CD4-positive, alpha-beta T cell treated with Interleukin-12 subunit alpha and Interleukin-12 subunit beta, for 1 hour (primary cell): ENCODE measurements at regions not wholly inside any gene's neighbourhood (a gene's known extent, or its start where the extent isn't known, plus 50 kb on each side); places are given as distances from the start of the nearest gene placed in this dataset.
"Not testable (repeated sequence)": the region's sequence is repeated elsewhere in the genome, so short reads cannot be mapped to it uniquely, and the experiment has no call there.

Experiments used
- DNase-seq: peaks from one replicate; pipeline ENCODE4 v3.0.0-alpha.2; 2020

- no peak for DNase-seq
Measured at GRCh38 chr9:124084087-124084486, 72.5 kb downstream of the LHX2 start.

GRCh38 chr9:124087226-124087625, 75.7 kb downstream of the LHX2 start:
- no peak for DNase-seq

GRCh38 chr9:124088476-124088837, 76.9 kb downstream of the LHX2 start:
- DNase-seq, result no peak

GRCh38 chr9:124089631-124090488, 78.3 kb downstream of the LHX2 start:
- not testable (repeated sequence) for DNase-seq

- no peak for DNase-seq
Measured at GRCh38 chr9:124098141-124098905, 86.8 kb downstream of the LHX2 start.

- DNase-seq, result no peak
Measured at GRCh38 chr9:124099860-124100259, 88.3 kb downstream of the LHX2 start.

GRCh38 chr9:124101215-124101968, 89.8 kb downstream of the LHX2 start:
- no peak for DNase-seq

GRCh38 chr9:124101969-124102345, 90.4 kb downstream of the LHX2 start:
- DNase-seq, result no peak

GRCh38 chr9:124102363-124102762, 90.8 kb downstream of the LHX2 start:
- no peak for DNase-seq

- no peak for DNase-seq
Measured at GRCh38 chr9:124105266-124105665, 93.7 kb downstream of the LHX2 start.

- DNase-seq, result no peak
Measured at GRCh38 chr9:124108216-124108615, 96.6 kb downstream of the LHX2 start.

- peak; percentile 36 for DNase-seq
Measured at GRCh38 chr9:124110307-124110915, 98.8 kb downstream of the LHX2 start.

GRCh38 chr9:124116683-124117363, 105.3 kb downstream of the LHX2 start:
- no peak for DNase-seq

GRCh38 chr9:124118894-124119293, 107.3 kb downstream of the LHX2 start:
- no peak for DNase-seq

- no peak for DNase-seq
Measured at GRCh38 chr9:124120272-124120671, 108.7 kb downstream of the LHX2 start.

- DNase-seq, result no peak
Measured at GRCh38 chr9:124121725-124122124, 110.2 kb downstream of the LHX2 start.

GRCh38 chr9:124122321-124122720, 110.8 kb downstream of the LHX2 start:
- DNase-seq, result no peak

GRCh38 chr9:124122813-124123462, 111.4 kb downstream of the LHX2 start:
- DNase-seq, result no peak

GRCh38 chr9:124123621-124124020, 112.1 kb downstream of the LHX2 start:
- not testable (repeated sequence) for DNase-seq

GRCh38 chr9:124124729-124125650, 113.4 kb downstream of the LHX2 start:
- DNase-seq, result no peak

GRCh38 chr9:124125651-124125977, 114.0 kb downstream of the LHX2 start:
- no peak for DNase-seq
